ENCODE measurements at regions not wholly inside any gene's neighbourhood (a gene's known extent, or its start where the extent isn't known, plus 50 kb on each side); places are given as distances from the start of the nearest gene placed in this dataset.

DNA sequence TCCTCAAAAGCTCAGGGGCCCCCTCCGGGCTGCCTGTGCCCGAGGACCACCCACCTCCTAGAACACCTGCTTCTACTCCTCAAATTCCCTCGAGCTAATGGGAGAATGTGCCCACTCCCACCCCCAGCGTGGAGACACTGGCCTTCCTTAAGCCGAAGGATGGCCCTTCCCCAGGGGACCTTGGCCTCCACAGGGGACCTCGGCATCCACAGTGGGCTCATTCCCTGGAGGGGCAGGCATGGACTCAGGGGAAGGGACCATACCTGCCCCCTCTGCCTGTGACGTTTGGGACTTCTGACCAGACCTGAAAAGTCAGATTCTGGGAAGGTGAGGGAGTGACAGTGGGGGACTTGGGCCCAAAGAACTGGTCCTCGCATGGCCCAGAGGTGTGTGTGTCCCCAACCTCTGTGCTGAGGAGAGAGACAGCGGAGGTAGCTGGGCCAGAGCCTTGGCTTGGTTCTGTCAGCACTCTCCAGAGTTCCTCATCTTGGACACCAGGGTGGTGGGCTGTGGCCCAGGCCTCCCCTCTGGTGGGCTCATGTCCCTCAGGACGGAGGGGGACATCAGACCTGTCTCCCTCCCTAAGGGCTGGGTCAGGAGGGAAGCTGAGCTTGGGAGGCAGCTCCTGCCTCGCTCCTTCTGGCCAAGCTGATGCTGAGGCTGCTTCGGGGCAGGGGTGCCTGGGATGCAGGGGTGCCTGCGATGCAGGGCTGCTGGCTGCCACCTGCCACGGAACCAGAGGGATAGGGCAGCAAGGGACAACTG is 240.4 kb downstream of the HAUS1 start:
- no peak for DNase-seq

GRCh38 chr18:46345181-46345465 is 240.9 kb downstream of the HAUS1 start:
- DNase-seq, result no peak

GRCh38 chr18:46346213-46346612 is 242.0 kb downstream of the HAUS1 start:
- DNase-seq, result no peak

DNA sequence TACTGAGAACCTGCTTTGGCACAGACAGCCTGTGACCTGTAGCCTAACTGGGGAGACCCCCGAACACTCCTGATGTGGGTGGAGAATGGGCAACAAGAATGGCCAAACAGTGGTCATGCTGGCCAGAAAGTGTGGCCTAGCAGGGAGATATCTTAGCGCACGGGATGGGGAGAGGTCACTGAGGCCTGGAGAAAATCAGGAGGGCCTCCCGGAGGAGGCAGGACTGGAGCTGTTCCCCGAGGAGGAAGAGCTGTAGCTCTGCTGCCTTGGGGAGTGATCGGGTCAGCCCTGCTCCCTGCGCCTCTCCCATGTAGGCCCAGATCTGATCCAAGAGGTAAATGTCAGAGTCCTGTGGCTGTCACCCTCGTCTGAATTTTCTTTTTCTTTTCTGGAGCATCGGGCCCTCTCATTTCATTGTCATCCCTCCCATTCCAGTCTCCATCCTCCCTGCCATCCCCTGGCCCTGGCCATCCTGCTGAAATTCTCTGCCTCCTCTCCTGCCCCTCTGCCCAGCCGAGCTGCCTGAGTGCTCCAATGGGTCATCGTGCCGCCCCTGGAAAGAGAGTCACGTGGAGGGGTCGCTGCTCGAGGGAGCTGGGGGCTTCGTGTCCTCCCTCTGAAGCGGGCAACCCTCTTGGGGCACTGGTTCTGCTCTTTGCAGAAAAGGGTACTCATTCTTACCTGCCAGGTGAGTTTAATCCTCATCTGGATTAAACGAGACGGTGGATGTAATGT is 242.9 kb downstream of the HAUS1 start:
- no peak for DNase-seq

GRCh38 chr18:46350598-46351159 is 246.5 kb downstream of the HAUS1 start:
- DNase-seq, result no peak

DNA sequence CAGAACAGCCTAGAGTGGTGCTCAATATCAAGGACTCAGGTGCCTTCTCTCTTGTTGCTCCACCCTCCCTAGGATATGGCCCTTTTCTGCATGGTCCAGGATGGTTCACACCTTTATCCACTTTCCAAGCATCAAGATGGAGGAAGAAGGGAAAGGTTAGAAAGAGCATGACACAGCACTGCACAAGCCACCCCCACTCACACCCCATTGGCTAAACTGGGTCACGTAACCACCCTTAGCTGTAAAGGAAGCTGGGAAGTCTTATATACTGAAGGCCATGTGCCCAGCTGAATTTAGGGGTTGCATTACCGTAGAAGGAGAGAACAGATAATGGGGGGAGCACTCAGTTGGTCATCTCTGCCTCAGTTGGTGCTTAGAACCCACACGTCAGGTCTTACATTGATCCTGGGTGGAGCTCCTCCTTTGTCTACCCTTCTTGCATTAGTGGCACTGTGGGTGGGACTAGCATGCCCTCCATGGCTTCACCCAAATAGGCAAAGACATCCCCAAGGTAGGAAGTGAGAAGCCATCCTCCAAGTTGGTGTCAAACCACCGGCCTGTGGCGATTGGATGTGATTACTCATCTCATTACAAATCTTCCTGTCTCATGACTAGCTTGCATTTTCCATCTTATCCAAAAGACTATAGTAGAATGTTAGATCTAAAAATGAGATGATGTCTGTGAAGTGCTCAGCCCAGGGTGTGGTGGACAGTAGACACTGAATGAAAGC is 248.5 kb downstream of the HAUS1 start:
- no peak for DNase-seq

DNA sequence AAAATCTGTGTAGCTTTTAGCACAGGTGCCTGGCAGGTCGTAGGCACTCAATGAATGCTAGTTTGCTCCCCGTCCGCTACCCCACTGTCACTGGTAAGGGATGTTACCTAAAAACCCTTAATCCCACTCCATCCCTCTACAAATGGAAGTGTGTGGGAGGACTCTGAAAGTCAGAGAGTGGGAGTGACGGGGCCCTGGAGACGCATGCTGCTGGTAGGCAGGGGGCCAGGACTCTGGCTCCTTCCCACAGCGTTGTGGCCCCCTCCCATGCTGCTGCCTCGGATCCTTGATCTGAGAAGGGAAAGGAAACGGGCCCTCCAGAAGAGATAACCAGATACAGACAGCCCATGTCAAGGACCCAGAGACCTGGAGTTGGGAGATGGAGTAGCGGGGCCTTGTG is 249.3 kb downstream of the HAUS1 start:
- no peak for DNase-seq

DNA sequence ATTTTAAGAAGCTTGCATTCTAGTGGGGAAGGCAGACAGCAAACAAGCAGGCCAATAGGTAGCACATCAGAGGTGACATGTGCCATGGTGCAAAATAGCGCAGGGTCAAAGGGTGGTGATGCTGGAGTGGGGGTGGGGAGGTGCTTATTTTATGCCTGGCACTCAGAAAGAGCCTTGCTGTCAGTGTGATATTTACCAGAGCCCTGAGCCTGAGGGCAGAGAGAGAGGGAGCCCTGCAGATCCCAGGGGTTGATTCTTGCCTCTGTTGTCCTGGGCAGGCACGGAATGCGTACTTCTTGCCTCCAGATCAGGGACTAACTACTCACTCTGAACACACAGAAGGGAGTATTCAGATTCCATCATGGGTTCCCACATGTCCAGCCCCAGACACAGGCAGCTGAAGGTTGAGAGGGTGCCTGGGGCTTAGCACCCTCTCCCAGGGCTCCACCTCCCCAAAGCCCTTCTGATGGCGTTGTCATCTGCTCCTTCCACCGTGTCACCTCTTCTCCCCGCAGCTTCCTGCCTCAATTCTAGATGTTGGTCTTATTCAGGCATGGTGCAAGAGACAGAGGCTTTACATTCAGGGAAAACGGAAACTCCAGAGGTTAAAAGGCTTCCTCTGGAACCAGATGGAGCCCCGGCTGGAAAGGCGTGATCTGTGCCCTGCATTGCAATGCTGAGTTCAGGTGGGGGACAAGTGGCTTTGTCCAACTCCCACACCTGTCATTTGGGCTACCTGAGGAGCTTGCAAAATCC is 252.3 kb downstream of the HAUS1 start:
- no peak for DNase-seq

DNA sequence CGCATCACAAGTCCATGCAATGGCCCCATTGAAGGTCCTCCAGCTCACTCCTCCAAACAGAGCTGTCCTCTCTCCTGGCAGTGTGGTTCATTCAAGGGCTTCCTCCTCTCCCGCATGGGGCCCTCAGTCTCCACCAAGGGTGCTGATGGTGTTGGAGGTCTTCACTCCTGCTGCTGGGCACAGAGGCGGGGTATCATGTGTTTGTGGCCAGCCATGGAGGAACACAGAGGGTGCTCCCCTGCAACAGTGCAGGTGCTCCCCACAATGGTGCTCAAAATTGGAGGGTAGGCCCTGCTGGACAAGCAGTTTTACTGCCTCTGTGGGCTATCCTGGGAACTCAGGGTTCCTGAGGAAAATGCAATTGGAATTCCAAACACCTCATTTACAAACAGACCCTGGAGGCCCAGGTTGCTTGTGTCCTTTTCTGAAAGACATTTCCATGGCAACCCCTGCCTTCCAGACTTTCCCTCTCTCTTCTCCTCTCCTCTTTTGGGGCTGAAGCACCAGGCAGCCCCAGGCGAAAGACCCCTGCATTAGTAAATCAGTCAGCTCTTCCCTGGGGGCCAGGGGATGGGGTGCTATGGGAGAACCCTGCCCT is 256.0 kb downstream of the HAUS1 start:
- DNase-seq, result no peak

DNA sequence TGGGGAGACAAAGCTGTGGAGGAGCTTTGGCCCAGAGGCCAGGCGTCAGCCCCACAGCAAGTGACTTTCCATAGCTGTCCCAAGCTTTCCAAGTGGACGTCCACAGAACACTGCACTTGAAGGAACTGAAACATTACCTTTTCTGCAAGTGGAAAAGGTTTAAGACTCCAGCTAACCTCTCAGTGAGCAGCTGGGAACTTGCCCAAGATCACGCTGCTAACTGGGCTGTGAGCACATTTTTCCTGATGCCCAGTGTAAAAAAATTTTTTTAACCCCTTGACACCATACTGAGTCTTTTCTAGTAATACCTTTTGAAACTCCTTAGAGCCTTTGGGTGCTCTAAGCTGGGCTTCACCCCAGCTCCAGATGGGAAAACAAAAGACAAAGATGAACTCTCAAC is 256.7 kb downstream of the HAUS1 start:
- DNase-seq, result peak in 2 of 3 donors; percentile 18 to 61

- DNase-seq, result no peak
These were observed 258.3 kb downstream of the HAUS1 start for GRCh38 chr18:46362533-46362932.

DNA sequence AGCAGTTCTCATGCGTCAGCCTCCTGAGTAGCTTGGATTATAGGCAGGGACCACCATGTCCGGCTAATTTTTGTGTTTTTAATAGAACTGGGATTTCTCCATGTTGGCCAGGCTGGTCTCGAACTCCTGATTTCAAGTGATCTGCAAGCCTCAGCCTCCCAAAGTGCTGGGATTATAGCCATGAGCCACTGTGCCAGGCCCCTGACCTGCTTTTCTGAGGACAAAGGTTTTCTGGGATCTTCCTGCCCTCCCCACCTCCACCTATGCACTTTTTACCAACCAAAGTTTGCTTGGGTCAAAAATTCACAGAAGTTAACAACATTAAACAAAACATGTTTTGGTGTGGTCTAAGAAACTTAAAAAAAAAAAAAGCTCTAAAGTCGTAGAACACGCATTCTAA is 259.9 kb downstream of the HAUS1 start:
- no peak for DNase-seq

- peak; percentile 16 to 55 (median 31) for DNase-seq
These were observed 262.0 kb downstream of the HAUS1 start for GRCh38 chr18:46366201-46366600.

- peak; percentile 45 to 88 (median 71) for DNase-seq
These were observed 262.7 kb downstream of the HAUS1 start for GRCh38 chr18:46366751-46367376.

DNA sequence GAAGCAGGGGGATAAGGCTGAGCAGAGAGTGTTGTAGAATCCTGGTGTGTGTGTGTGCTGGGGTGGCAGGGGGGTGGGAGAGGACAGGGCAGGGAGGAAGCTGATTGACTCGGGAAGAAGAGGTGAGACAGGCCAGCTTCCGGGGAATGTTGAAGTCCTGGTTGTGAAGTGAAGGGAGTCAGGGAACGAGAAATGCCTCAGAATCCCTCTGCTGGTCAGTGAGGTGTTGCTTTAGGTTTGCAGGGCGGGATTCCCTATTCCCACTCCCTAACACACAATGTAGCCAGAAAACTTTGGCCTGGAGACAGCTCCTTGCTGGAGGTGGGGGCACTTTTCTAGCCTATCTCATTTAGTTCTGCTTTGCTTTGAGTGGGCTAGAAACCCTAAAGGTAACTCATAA is 265.1 kb downstream of the HAUS1 start:
- no peak for DNase-seq

- DNase-seq, result no peak
These were observed 266.7 kb downstream of the HAUS1 start for GRCh38 chr18:46370898-46371297.

- no peak for DNase-seq
These were observed 268.5 kb downstream of the HAUS1 start for GRCh38 chr18:46372670-46373069.

DNA sequence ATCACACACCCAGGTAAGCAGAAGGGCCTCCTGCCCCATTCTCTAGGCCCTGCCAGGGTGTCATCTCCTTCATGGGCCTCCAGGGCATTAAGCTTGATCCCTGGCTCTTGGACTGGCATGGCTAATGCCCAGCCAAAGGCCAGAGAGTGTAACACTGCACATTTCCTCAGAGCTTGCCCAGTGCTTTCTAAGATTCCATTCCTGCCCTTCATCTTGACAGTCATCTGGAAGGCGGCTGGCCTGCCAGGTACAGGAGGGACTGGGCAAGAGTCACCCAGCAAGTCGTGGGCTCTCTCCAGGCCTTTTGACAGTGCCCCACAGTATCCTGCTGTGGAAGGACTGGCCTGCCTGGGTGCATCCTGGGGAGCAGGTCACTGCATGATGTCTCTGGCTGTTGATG is 268.9 kb downstream of the HAUS1 start:
- DNase-seq, result no peak

DNA sequence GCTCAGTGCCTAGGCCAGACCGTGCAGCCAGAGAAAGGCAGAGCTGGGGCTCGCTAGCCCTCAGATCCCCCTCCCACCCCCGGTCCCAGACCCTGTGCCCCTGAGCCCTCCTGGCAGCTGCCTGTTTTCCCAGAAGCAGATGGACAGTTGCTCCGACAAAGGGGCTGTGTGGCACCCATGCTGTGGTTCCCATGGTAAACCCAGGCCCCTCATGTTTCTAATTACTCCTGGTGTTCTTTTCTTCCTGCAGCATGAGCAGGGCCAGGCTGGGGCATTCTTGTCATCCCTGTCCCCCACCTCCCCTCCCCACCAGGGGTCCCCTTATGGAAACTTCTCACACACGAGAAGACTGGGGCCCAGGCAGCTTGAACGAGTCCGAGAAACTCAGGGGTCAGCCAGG is 269.6 kb downstream of the HAUS1 start:
- no peak for DNase-seq

- DNase-seq, result no peak
These were observed 270.7 kb downstream of the HAUS1 start for GRCh38 chr18:46374850-46375249.

- DNase-seq, result no peak
These were observed 273.4 kb downstream of the HAUS1 start for GRCh38 chr18:46377557-46377956.

Measured in muscle of back (tissue), 3 donors.